GM23338 (cell line): ENCODE measurements at regions not wholly inside any gene's neighbourhood (a gene's known extent, or its start where the extent isn't known, plus 50 kb on each side); places are given as distances from the start of the nearest gene placed in this dataset.

Source experiments
- ATAC-seq: fragments of 200-7000 bp; cut with Tn5 transposase; 3 replicates; pipeline ENCODE4 v1.9.1; 2020
- DNase-seq: peaks from one replicate; pipeline ENCODE4 v3.0.0-alpha.2; 2015; ENCODE audit warnings: low spot score
- H2AFZ ChIP-seq: fragments of 200-600 bp; sonication (generic); 2 replicates; pipeline ENCODE4 v1.8.0; 2016; ENCODE audit warnings: antibody characterized with exemption, mild to moderate bottlenecking, moderate library complexity
- H3F3A ChIP-seq: fragments of 200-600 bp; sonication (generic); replicated peaks from 2 replicates; pipeline ENCODE4 v1.8.0; 2017; ENCODE audit warnings: antibody characterized with exemption, mixed run types, low read depth
- H3K27ac ChIP-seq: fragments of 200-600 bp; sonication (generic); 2 replicates; pipeline ENCODE4 v1.6.1; 2016; ENCODE audit warnings: low read depth
- H3K27me3 ChIP-seq: fragments of 200-600 bp; sonication (generic); 2 replicates; pipeline ENCODE4 v1.8.0; 2016; ENCODE audit warnings: mild to moderate bottlenecking, mixed run types, moderate library complexity; ENCODE audit not compliant: insufficient read depth
- H3K36me3 ChIP-seq: fragments of 200-600 bp; sonication (generic); 2 replicates; pipeline ENCODE4 v1.8.0; 2016; ENCODE audit warnings: mild to moderate bottlenecking; ENCODE audit not compliant: insufficient read depth
- H3K4me1 ChIP-seq: fragments of 200-600 bp; sonication (generic); 2 replicates; pipeline ENCODE4 v1.8.0; 2016; ENCODE audit warnings: mild to moderate bottlenecking, moderate library complexity; ENCODE audit not compliant: insufficient read depth
- H3K4me2 ChIP-seq: fragments of 200-600 bp; sonication (generic); 2 replicates; pipeline ENCODE4 v1.7.1; 2017; ENCODE audit warnings: mixed run types
- H3K4me3 ChIP-seq: fragments of 200-600 bp; sonication (generic); 2 replicates; pipeline ENCODE4 v1.6.1; 2016; ENCODE audit warnings: mixed run types
- H3K79me2 ChIP-seq: fragments of 200-600 bp; sonication (generic); replicated peaks from 2 replicates; pipeline ENCODE4 v1.8.0; 2017; ENCODE audit warnings: mild to moderate bottlenecking; ENCODE audit not compliant: insufficient read depth
- H3K9me2 ChIP-seq: fragments of 200-600 bp; sonication (generic); 2 replicates; pipeline ENCODE4 v1.8.0; 2017; ENCODE audit not compliant: insufficient read depth
- H4K20me1 ChIP-seq: fragments of 200-600 bp; sonication (generic); replicated peaks from 2 replicates; pipeline ENCODE4 v1.8.0; 2017; ENCODE audit warnings: mild to moderate bottlenecking; ENCODE audit not compliant: insufficient read depth
- H3K27ac Mint-ChIP-seq: 2 replicates; pipeline ENCODE4 v1.8.0; 2020; ENCODE audit warnings: inconsistent platforms, mild to moderate bottlenecking, moderate library complexity, mixed read lengths
- H3K27me3 Mint-ChIP-seq: 3 replicates; pipeline ENCODE4 v1.8.0; 2022; ENCODE audit warnings: low read depth, mild to moderate bottlenecking, moderate library complexity, mixed read lengths, inconsistent platforms; ENCODE audit not compliant: insufficient read depth, poor library complexity
- H3K36me3 Mint-ChIP-seq: 3 replicates; pipeline ENCODE4 v1.8.0; 2021; ENCODE audit warnings: low read depth, mild to moderate bottlenecking, inconsistent platforms, moderate library complexity, mixed read lengths
- H3K4me1 Mint-ChIP-seq: 3 replicates; pipeline ENCODE4 v1.8.0; 2020; ENCODE audit warnings: mild to moderate bottlenecking, inconsistent platforms, mixed read lengths
- H3K4me3 Mint-ChIP-seq: 3 replicates; pipeline ENCODE4 v1.8.0; 2021; ENCODE audit warnings: moderate library complexity, mild to moderate bottlenecking, inconsistent platforms, mixed read lengths
- H3K9me3 Mint-ChIP-seq: 3 replicates; pipeline ENCODE4 v1.8.0; 2020; ENCODE audit warnings: moderate library complexity, mild to moderate bottlenecking, inconsistent platforms, mixed read lengths
- EZH2phosphoT487 ChIP-seq: fragments of 200-600 bp; sonication (generic); IDR thresholded peaks from one replicate; pipeline ENCODE4 v1.8.1; 2018; ENCODE audit warnings: antibody characterized with exemption; ENCODE audit not compliant: unreplicated experiment
- JUNB ChIP-seq: IDR thresholded peaks from one replicate; pipeline ENCODE4 v1.6.1; 2016; ENCODE audit warnings: antibody characterized with exemption; ENCODE audit not compliant: unreplicated experiment
- STAT1 ChIP-seq: IDR thresholded peaks from one replicate; pipeline ENCODE4 v1.6.1; 2016; ENCODE audit warnings: antibody characterized with exemption; ENCODE audit not compliant: unreplicated experiment
- ZNF331 ChIP-seq: fragments of 250-450 bp; sonication (Bioruptor Pico); IDR thresholded peaks from 2 replicates; pipeline ENCODE4 v1.5.0; 2020; ENCODE audit warnings: low read depth, mild to moderate bottlenecking, moderate library complexity
- TF ChIP-seq, protein P1 (sequence below), 2 experiments: fragments of 200-600 bp in 1 of 2; sonication (generic) in 1 of 2; conservative IDR thresholded peaks; 2 replicates each; pipeline versions ENCODE4 v1.5.1 to v1.6.1; 2016 to 2017; ENCODE audit warnings: antibody characterized with exemption in 2 of 2, low read depth in 2 of 2, mild to moderate bottlenecking in 2 of 2, moderate library complexity in 1 of 2

DNA sequence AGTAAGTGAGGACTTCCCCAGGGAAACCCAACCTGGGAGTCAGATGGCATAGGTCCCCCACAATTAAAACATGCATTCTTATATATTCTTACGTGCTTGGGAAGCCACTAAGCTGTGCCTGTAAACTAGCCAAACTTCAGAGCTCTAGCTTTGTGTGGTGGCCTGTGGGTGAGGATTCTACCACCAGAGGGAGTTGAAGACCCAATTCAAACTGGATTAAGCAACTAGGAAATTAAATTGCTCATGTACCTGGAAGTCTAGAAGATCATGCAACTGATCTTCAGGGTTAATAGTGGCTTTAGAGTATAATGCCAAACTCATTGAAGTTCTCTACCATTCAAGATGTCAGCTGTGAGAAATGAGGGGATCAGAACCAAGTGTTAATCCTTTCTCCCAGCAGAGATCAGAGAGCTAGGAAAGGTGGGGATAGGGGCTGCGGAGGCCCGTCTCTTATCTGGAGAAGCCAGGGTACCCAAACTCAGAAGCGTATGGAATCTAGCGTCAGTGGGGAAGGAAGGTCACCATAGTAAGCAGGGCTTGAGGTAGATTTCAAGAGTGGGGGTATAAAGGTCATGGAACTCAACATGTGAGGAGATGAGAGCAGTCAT is 53.2 kb upstream of the CCDC85A start:
- H3K27me3 ChIP-seq, result no peaks in the 10 kb centered on the region
- Mint-ChIP-seq H3K4me1 (peaks cover 21% of the 10 kb centered on the region), H3K36me3 (no peaks in the 10 kb centered on the region), H3K27me3 (peaks cover 3% of the 10 kb centered on the region), H3K9me3 (no peaks in the 10 kb centered on the region), H3K27ac (no peak overlapping the region), H3K4me3 (no peak overlapping the region)
- H3K36me3 ChIP-seq, result no peaks in the 10 kb centered on the region
- no peaks in the 10 kb centered on the region; the same call in 1 of the 2 replicates for H4K20me1 ChIP-seq
- H3K27ac ChIP-seq, result no peak overlapping the region
- TF ChIP-seq JUNB (no peak), ZNF331 (CRISPR knock-in tag) (no peak)
- TF ChIP-seq, protein P1, sequence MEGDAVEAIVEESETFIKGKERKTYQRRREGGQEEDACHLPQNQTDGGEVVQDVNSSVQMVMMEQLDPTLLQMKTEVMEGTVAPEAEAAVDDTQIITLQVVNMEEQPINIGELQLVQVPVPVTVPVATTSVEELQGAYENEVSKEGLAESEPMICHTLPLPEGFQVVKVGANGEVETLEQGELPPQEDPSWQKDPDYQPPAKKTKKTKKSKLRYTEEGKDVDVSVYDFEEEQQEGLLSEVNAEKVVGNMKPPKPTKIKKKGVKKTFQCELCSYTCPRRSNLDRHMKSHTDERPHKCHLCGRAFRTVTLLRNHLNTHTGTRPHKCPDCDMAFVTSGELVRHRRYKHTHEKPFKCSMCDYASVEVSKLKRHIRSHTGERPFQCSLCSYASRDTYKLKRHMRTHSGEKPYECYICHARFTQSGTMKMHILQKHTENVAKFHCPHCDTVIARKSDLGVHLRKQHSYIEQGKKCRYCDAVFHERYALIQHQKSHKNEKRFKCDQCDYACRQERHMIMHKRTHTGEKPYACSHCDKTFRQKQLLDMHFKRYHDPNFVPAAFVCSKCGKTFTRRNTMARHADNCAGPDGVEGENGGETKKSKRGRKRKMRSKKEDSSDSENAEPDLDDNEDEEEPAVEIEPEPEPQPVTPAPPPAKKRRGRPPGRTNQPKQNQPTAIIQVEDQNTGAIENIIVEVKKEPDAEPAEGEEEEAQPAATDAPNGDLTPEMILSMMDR (conservative IDR thresholded peaks at IDR 0.05; ENCODE audit: low read depth in 2 of 2), result peak; percentile 68 to 81
- H3K9me2 ChIP-seq, result no peaks in the 10 kb centered on the region
- peak; percentile 87 for ATAC-seq
- H2AFZ ChIP-seq, result no peak overlapping the region
- peak; percentile 58 for DNase-seq
- H3K4me3 ChIP-seq, result no peak overlapping the region
- H3K4me1 ChIP-seq, result peaks cover 3% of the 10 kb centered on the region; the same call in 1 of the 2 replicates
- H3K79me2 ChIP-seq, result no peaks in the 10 kb centered on the region
- H3F3A ChIP-seq, result no peaks in the 10 kb centered on the region
- H3K4me2 ChIP-seq, result no peak overlapping the region

DNA sequence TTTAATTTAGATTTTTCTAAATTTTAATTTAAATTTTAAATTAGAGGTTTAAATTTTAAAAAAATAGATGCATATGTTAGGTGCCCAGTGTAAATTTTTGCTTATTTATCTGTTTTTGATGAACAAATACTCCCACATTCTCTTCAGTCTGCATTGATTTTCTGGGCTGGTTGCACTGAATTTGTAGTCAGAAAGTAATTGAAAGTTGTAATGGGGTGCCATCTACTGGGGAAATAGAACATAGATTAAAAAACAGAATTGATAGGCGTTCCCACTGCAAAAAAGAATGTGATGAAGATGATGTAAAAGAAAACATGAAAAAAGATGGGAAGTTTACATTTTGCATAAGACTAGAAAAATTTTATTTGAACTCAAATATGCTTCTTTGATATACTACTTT is 51.7 kb upstream of the CCDC85A start:
- H3K4me3 ChIP-seq, result no peak overlapping the region
- H3K9me2 ChIP-seq, result no peaks in the 10 kb centered on the region
- Mint-ChIP-seq H3K4me1 (peaks cover 12% of the 10 kb centered on the region), H3K4me3 (no peak overlapping the region), H3K36me3 (peaks cover 2% of the 10 kb centered on the region; the same call in 1 of the 3 replicates), H3K27ac (no peak overlapping the region), H3K27me3 (peaks cover 3% of the 10 kb centered on the region), H3K9me3 (no peaks in the 10 kb centered on the region)
- peaks cover 3% of the 10 kb centered on the region; the same call in 1 of the 2 replicates for H3K4me1 ChIP-seq
- H4K20me1 ChIP-seq, result no peaks in the 10 kb centered on the region; the same call in 1 of the 2 replicates
- no peaks in the 10 kb centered on the region for H3K36me3 ChIP-seq
- ATAC-seq, result no peak
- TF ChIP-seq, protein P1 (conservative IDR thresholded peaks at IDR 0.05; ENCODE audit: low read depth in 2 of 2), result peak; percentile 60 to 74
- no peak for TF ChIP-seq EZH2phosphoT487
- no peak overlapping the region for H3K27ac ChIP-seq
- no peaks in the 10 kb centered on the region for H3K79me2 ChIP-seq
- H3K27me3 ChIP-seq, result no peaks in the 10 kb centered on the region
- no peak overlapping the region for H3K4me2 ChIP-seq
- no peak overlapping the region for H2AFZ ChIP-seq
- peak; percentile 61 for DNase-seq
- H3F3A ChIP-seq, result no peaks in the 10 kb centered on the region

DNA sequence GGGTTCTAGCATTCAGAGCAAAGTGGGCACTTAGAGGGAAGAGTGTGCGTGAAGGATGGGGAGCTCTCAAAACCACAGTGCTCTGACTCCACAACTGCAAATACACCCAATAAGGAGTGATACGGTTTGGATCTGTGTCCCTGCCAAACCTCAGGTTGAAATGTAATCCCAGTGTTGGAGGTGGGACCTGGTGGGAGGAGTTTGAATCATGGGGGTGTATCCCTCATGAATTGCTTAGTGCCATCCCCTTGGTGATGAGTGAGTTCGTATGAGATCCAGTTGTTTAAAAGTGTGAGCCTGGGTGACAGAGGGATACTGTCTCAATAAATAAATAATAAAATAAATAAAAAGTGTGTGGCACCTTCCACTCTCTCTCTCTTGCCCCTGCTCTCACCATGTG is 50.3 kb upstream of the CCDC85A start:
- no peak for ATAC-seq

More for the DNA sequence above, 50.3 kb upstream of the CCDC85A start:
- Mint-ChIP-seq H3K4me3 (no peak overlapping the region), H3K27me3 (peaks cover 2% of the 10 kb centered on the region), H3K27ac (no peak overlapping the region), H3K36me3 (peaks cover 2% of the 10 kb centered on the region; the same call in 1 of the 3 replicates), H3K4me1 (peaks cover 5% of the 10 kb centered on the region), H3K9me3 (no peaks in the 10 kb centered on the region)
- no peak for DNase-seq
- H3K27me3 ChIP-seq, result no peaks in the 10 kb centered on the region
- H2AFZ ChIP-seq, result no peak overlapping the region
- no peaks in the 10 kb centered on the region for H3K36me3 ChIP-seq
- H3K4me3 ChIP-seq, result no peak overlapping the region
- H3K4me1 ChIP-seq, result no peaks in the 10 kb centered on the region
- TF ChIP-seq EZH2phosphoT487 (no peak), STAT1 (no peak)
- no peak overlapping the region for H3K4me2 ChIP-seq
- H3K79me2 ChIP-seq, result no peaks in the 10 kb centered on the region
- H3K27ac ChIP-seq, result no peak overlapping the region
- no peaks in the 10 kb centered on the region for H3K9me2 ChIP-seq
- H4K20me1 ChIP-seq, result no peaks in the 10 kb centered on the region
- no peaks in the 10 kb centered on the region for H3F3A ChIP-seq
